GF-D8 (cell line): ENCODE measurements at regions not wholly inside any gene's neighbourhood (a gene's known extent, or its start where the extent isn't known, plus 50 kb on each side); places are given as distances from the start of the nearest gene placed in this dataset.

Experiments
- DNase-seq: peaks from one replicate; lab custom pipeline; 2025; lab: John Stamatoyannopoulos, UW

DNA sequence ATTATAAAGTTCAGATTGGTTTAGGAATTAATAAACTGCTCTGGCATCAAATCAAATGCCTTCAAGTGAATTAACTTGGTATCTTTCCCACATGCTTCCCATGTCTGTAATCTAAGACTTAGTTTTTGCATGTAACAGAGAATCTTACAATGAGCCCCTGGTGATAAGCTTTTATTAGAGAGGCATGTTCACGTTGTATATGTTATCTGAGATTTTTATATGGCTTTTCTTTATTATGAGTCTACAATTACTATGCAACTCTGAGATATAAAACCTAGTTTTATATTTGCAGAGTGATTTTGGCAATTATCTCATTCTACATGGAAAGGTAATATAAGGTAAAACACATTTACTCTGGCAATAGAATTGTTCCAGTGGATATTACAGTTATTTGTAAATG, 1578.4 kb upstream of the IGFBP7 start:
- no peak for DNase-seq

DNA sequence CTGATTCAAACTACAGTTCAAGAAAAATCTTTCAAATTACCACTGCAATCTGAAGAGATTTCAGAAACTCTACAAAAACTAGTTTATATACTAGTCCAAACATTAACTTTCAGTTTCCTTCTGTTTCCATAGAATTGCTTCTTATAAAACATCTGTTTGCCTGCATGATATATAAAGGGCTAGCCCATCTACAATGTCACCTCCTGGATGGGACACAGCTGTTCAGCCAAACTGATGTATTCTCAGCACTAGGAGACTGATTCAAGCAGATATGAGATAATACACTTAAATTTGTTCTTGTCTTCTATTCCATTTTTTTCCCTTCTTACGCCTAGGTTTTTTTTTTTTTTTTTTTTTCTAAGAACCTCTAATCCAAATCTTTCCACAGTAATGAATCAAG, 1569.7 kb upstream of the IGFBP7 start:
- DNase-seq: no peak

DNA sequence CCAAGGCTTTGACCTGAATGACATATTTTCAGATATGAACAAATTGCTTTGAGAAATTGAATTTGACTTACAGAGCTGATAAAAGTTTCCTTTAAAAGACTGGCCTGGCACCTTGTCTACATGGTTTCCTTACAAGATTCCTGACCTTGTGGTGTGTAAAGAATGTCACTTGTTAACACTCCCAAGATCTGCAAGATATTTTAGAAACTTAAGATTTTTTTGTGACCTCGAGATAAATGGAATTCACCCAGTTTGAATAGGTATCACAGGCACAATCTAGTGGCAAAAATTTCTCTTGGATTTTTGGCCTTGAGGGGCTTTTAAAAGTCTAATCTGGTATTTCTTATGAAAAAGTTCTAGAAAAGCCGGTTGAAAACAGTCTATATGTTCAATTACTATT, 1568.9 kb upstream of the IGFBP7 start:
- no peak for DNase-seq

DNA sequence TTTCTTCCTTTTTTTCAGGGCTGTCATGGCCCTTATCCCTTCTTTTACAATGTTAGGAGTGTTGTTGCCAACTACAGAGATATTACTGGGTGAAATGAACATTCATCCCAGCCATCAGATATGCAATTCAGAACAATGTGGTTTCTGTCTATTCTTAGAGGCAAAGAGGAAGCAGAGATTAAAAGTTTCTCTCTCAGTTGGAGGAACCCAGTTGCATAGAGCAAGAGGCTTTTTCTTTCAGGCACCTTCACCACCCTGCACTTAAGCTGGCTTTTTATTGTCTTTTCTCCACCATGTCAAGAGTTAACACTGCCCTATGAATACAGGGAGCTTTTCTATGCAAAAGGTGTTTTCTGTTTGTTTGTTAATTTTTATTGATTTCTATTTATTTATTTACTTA, 1559.6 kb upstream of the IGFBP7 start:
- DNase-seq: no peak

DNA sequence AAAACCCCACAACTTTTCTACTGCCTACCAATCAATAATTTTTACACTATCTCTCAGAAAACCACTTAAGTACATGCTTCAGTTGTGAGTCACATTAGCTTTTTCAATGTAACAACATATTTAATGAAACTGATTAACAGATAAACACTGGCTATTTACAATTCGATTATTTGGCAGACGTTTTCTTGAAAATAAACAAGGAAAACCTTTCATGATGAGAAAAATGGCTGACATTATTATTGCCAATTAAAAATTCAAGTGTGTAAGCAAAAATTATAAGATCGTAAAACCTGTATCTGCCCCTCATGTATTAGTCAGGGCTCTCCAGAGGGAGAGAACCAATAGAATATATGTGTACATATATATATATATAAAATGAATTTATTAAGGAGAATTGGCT, 1555.5 kb upstream of the IGFBP7 start:
- DNase-seq: no peak

DNA sequence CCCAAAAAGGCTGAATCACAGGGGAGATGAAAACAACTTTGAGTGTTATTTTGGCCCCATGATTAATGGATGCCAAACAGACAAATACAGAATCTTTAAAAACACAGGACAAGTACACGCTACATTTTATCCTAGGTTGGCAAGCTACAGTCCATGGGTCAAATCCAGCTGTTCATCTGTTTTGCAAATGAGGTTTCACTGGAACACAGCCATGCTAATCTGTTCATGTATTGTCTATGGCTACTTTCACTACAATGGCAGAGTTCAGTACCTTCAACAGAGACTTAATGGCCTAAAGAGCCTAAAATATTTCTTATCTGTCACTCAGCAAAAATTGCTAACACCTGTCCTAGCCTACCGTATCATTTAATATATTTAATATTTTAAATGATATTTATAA, 1548.5 kb upstream of the IGFBP7 start:
- no peak for DNase-seq

DNA sequence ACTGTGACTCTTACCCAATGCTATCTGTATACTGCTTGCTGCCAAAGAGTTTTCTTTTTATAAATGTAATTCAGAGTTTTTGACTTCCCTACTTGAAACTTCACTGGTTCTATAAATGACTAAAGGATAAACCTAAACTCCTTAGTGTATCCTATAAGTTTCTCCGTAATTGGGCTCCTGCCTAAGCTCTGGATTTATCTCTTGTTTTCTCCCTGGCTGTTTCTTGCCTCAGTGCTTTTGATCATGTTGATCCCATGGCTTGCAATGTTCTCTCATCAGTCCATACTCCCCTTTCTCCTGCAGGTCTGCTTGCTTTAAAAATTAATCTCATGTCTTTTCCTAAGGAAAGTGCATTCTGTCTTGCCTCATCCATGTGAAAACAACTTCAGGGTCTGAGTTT, 1543.1 kb upstream of the IGFBP7 start:
- no peak for DNase-seq

DNA sequence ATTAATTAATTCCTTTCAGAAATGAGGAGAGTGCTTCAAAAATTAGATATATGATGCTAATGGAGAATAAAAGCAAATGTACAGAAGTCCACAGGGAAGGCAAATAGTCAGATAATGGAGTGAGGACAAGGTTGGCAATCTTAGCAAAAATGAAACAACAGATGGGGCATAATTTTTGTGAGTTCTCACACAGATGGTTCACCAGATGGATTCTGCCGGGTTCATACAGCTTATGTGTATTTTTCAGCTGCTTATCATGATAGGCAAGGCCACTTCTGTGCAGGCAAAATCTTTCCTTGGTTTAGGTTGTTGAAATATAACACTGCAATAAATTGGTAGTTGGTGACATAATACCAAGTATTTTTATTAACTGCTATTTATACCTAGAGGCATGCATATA, 1539.0 kb upstream of the IGFBP7 start:
- DNase-seq: no peak

DNA sequence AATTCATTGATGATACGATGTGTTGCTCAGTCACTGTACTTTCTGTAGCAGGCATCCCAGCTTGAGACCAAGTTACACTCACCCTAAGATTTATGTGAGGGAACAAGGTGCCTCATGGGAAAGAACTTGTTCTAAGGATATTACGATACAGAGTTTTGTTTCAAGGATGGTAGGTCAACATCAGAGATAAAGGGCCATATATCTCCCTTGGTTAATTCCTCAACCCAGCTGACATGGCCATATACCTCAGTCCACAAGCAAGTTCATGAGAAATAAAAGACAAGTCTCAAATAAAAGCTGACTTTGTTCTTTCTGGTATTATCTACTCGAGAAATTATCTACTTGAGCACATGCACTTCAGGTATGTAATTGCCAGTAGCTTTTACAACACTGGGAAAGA, 1535.9 kb upstream of the IGFBP7 start:
- no peak for DNase-seq

DNA sequence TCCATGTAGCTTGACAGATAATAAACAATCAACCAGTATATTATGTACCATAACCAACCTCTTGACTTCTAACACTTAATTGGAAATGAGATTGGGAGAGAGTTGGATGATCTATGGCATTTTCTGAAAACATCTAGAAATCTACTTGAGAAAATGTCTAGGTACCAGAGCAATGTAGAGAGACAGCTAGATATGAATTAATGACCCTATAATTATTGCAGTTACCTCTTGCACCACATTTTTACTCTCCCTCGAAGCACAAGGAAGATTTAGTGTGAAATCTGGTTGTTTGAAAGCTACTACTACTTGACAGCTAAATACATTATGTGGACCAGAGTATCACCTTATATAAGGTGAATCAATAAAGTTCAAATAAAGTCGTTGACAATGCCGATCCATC, 1534.4 kb upstream of the IGFBP7 start:
- DNase-seq: no peak

DNA sequence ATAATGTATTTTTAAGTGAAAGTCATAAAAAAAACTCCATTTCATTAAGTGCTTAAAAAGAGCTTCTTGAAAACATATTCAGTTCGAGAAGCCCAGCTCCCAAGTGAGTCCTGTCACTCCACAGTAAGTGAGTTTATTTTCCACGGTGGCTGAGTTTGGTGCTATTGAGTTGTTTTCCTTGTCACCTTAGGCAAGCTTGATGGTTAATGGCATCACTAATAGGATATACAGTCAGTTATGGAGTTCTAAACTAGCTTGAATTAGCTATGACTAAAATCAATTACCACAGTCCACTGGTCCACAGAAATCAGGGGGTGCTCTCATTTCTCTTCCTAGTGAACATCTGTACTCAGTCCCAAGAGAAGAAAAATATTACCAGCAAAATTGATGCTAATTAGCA, 1526.2 kb upstream of the IGFBP7 start:
- no peak for DNase-seq

DNA sequence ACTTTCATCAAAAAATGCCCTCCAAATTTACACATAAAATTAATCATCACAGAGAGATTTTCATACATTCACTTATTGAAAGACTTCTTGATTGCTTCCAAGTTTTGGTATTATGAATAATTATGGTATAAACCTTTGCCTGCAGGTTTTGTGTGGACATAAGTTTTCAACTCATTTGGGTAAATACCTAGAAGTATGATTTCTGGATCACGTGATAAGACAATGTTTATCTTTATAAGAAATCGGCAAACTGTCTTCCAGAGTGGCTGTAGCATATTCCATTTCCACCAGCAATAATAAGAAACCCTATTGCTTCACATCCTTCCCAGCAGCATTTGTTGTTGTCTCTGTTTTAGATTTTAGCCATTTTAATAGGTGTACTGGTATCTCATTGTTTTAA, 1507.0 kb upstream of the IGFBP7 start:
- no peak for DNase-seq

DNA sequence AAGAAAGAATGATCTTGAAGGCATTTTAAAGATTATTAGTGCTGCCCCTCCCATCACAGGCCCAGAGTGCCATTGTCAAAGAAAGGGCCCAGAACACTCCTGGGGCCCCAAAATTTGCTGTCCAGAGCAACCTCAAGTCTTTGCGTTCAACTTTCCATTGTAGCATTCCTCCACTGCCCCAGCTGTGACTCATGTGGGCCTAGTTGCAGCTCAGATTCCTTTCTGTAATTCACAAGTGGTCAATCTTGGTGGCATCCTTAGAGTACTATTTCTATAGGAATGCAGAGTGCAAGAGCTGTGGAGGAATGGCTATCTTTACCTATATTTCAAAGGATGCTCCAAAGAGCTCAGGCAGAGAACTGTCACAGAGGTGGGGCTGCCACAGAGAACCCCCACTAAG, 1500.8 kb upstream of the IGFBP7 start:
- no peak for DNase-seq

DNA sequence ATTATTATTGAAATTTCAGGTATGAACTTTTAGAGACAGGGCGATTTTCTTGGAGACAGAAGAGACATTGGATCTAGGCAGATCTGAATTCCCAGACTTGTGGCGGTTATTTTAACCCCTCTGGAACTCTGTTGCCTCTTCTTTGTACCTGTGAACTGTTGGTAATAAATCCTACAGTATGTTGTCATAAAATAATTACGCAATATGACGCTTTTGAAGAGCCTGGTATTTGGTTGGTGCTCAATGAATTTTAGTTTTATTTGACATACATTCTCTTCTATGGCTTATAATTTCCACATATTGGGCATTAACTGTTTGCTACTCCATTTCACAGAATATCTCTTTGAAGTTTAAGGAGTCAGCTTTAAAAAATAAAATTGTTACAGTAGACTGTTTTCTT, 1496.1 kb upstream of the IGFBP7 start:
- DNase-seq: no peak

DNA sequence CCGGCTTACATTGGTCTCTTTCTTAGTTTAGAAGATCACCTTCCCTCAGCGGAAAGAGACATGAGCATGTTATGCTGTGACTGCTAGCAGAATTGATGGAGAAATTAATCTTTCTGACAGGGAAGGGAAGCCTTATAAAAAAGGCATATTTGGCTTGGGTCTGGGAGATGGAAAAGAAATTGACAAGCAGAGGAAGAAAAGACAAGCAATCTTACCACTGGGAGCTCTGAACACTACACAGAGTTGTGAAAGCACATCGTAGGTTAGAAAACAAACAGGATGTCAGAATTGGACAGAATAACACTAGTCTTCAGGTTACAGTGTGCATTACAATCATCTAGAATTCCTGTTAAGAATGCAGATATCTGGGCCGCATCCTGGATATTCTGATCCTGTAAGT, 1493.8 kb upstream of the IGFBP7 start:
- no peak for DNase-seq

DNA sequence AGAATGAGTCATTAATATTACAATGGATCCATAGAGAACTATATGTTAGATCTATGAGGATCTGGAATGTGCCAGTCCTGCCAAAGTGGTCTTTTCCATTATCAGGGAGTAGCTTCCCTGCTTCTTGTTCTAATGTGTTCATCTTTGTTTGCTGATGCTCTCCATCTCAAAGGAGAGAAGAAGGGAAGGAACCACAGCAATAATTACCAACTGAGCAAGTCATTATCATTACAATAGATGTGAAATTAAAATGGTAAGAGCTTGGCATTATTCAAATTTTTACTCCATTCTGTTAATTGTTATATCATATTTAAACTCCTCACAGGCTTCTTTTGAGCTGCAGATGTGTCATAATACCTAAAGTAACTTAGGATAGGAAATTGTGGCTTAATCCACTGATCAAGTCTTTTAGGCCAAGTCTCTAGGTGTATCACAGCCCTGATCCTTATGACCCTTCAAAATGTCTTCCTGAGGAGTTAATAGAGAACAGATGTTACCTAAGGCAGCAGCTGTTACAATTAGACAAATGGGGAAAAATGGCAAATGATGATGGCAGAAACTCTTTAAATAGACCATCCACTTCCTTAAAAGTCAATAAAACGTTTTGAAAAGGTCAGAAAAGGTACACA, 1492.7 kb upstream of the IGFBP7 start:
- DNase-seq: no peak

DNA sequence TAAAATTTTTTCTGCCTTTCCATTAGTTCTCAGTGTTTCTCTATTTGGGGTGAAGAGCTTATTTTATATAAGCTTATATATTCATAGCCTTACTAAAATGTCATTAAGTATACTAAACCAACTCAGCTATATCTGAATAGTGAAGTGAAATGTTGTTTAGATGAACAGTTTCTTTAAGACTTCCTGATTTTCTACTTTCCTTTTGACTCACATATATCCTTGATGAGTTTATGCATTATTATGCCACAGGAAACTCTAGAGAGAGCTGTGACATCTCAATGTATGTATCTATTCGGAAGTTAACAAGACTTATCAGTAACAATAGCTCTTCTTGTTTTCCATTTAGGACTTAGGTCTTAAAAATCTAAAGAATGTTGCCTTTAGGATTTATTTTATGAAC, 1491.8 kb upstream of the IGFBP7 start:
- DNase-seq: no peak

DNA sequence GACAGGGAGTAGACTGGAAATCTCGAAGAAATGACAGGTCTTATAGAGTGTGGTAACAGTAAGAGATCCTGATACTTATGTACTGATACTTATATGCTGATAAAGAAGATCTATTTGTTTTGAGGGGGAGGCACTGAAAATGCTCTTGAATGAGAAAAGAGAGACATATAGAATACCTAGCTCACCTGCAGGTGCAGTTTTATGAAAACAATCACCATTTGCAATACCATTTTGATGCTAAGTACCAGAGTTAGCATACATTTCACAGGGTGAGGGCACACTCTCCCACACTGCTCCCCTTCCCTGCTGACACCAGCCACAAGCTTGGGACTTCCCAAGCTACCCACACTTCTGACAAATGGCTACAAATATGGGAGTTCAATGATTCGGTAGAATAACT, 1490.1 kb upstream of the IGFBP7 start:
- DNase-seq: no peak

DNA sequence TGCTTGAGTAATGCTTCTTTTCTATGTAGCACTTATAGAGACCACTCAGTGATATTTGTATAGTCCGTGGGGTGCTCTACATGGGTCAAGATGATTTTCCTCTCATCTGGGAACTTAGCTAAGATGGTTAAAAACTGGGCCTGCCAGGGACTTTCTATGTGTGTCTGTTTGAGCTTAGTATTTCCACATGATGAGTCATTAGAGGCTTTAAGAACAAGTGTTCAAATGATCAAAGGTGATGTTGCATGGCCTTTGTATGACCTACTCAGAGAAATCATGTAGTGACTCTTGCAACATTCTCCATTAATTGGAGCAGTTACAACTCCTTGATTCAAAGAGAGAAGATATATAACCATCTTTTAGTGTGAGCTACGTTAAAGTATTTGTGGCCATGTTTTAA, 1480.5 kb upstream of the IGFBP7 start:
- no peak for DNase-seq

DNA sequence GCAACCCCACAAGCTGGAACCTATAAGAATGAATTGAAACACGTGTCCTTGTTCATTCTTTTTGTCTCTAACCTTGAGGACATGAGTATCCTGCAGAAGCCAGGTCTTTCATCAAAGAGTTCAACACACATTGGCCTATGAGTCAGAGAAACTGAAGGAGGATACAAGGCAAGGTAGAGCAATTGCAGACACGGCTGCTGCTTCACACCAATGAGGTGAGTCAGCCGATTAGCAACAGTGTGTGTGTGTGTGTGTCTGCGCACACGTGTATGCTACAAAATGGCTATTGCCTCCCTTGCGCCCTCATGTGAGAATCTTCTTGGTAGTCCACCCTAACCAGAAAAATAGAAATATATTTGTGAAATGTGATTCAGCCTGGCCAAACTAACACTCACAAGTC, 1477.7 kb upstream of the IGFBP7 start:
- DNase-seq: no peak

DNA sequence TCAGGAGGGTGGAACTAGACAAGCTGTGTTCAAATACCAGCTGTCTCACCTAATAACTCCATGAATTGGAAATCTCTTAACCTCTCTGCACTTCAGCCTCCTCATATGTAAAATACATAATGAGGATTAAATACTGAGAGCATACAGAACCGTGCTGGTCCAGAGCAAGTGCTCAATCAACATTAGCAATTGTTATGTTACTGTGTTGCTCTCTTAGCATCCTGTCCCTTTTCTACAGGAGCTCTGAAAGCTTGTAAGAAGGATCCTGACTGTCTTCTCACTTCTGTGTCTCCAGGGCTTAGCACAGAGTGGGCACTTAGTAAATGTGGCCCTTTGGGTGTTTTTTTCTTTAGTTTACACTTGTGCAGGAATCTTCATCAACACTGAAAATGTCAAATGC, 1456.1 kb upstream of the IGFBP7 start:
- no peak for DNase-seq

DNA sequence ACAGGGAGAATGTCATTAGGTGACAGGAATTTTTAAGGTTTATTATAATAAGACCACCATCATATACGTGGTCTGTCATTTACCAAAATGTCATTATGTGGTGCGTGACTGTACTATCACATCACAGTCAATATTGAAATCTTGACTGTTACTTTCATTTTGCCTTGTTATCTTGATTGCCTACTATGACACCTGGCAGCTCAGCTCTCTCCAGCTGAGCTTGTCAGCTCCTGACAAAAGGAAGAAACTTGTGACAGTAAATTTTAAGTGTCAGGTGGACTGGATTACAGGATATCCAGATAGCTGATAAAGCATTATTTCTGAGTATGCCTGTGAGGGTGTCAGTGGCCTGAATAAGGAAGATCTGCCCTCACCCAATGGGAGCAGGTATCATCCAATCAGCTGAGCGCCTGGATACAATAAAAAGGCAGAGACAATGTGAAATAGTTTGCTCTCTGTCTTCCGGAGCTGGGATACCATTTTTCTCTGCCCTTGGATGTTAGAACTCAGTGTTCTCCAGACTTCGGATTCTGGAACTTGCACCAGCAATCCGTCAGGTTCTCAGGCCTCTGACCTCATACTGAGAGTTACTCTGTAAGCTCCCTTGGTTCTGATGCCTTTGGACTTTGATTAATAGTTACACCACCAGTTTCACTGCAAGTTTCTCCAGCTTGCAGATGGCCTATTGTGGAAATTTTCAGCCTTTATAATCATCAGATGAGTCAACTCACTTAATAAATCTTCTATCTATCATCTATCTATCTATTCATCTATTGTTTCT, 1454.7 kb upstream of the IGFBP7 start:
- DNase-seq: no peak

DNA sequence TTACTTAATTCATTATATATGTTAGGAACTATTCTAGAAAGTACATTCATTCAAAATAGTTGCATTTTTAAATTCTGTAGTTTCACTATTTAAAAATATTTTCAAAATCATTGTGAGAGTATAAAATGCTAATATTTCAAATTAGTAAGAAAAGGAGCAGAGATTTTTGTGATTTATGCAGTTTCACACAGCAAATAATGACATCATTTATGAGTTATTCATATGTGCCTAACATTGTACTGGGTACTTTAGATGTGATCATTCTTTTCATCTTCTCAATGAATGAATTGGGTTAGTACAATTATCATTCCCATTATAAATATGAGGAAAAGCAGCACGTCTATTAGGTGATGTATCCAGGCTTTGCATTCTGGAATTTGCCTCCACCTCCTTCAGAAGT, 1451.0 kb upstream of the IGFBP7 start:
- no peak for DNase-seq

DNA sequence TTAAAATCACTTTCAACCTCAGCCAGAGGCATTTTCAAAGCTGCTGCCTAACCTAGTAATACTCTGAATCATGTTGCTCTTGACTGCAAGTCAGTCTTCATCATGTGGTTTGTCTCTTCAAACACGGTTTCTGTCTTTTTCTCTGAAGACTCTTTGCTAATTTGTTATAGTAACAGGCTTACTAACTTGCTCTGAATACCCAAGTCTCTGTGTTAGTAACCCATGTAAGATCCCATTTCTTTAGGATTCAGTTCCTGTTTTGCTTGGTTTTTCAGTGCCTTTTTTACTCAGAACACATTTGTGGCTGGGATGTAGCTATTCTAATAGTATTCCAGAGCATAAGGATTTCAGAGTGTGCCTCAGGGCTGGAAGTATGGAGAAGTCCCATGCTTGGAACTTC, 1450.6 kb upstream of the IGFBP7 start:
- no peak for DNase-seq
